K562 (cell line): ENCODE measurements at regions not wholly inside any gene's neighbourhood (a gene's known extent, or its start where the extent isn't known, plus 50 kb on each side); places are given as distances from the start of the nearest gene placed in this dataset.

Experiments used
- BCOR ChIP-seq: fragments of 450-650 bp; IDR thresholded peaks from 2 replicates; pipeline ENCODE4 v1.6.1; 2016
- CBFA2T3 ChIP-seq: fragments of 450-650 bp; IDR thresholded peaks from 2 replicates; pipeline ENCODE4 v1.6.1; 2017
- CCNT2 ChIP-seq: IDR thresholded peaks from 2 replicates; pipeline ENCODE4 v1.6.1; 2011; ENCODE audit warnings: borderline replicate concordance, low read depth, mild to moderate bottlenecking, moderate library complexity, mixed read lengths, low read length; ENCODE audit not compliant: insufficient read length; ENCODE audit errors: extremely low read depth
- DPF2 ChIP-seq: fragments of 450-650 bp; IDR thresholded peaks from 2 replicates; pipeline ENCODE4 v1.6.1; 2016
- ETV5 ChIP-seq: sonication (generic); formaldehyde crosslinking; IDR thresholded peaks from 2 replicates; pipeline ENCODE4 v1.4.0; 2020; ENCODE audit warnings: low read depth, mild to moderate bottlenecking, missing genetic modification reagents
- HCFC1 ChIP-seq: IDR thresholded peaks from 2 replicates; pipeline ENCODE4 v1.6.1; 2012; ENCODE audit warnings: low read depth, low read length, improper control_type of control experiment
- NCOR1 ChIP-seq: fragments of 450-650 bp; IDR thresholded peaks from 2 replicates; pipeline ENCODE4 v1.6.1; 2016; ENCODE audit warnings: mild to moderate bottlenecking, moderate library complexity
- RBBP5 ChIP-seq: fragments of 200-600 bp; sonication (generic); IDR thresholded peaks from 2 replicates; pipeline ENCODE4 v1.6.1; 2012; ENCODE audit warnings: borderline replicate concordance, mild to moderate bottlenecking, low read length, control low read depth, inconsistent platforms; ENCODE audit not compliant: insufficient read depth, poor library complexity, severe bottlenecking
- RBM34 ChIP-seq: fragments of 200-400 bp; formaldehyde crosslinking; IDR thresholded peaks from 2 replicates; pipeline ENCODE4 v1.6.1; 2018; ENCODE audit warnings: low read length, borderline replicate concordance; ENCODE audit not compliant: insufficient read depth
- SP2 ChIP-seq: IDR thresholded peaks from 2 replicates; pipeline ENCODE4 v1.6.1; 2011; ENCODE audit warnings: mild to moderate bottlenecking, low read depth, low read length, moderate library complexity; ENCODE audit not compliant: poor library complexity, severe bottlenecking; ENCODE audit errors: extremely low read depth
- SUPT5H ChIP-seq: fragments of 450-650 bp; IDR thresholded peaks from 2 replicates; pipeline ENCODE4 v1.6.1; 2016
- TGIF2 ChIP-seq: sonication (generic); formaldehyde crosslinking; IDR thresholded peaks from 2 replicates; pipeline ENCODE4 v1.8.1; 2022; ENCODE audit warnings: mild to moderate bottlenecking, missing genetic modification reagents, moderate library complexity
- ZBED1 ChIP-seq: IDR thresholded peaks from 2 replicates; pipeline ENCODE4 v1.6.1; 2014
- ZKSCAN3 ChIP-seq: fragments of 250-450 bp; sonication (Bioruptor Pico); IDR thresholded peaks from 2 replicates; pipeline ENCODE4 v1.4.0; 2020
- ZNF699 ChIP-seq: fragments of 250-450 bp; sonication (Bioruptor Pico); IDR thresholded peaks from 2 replicates; pipeline ENCODE4 v1.8.0; 2021; ENCODE audit warnings: mild to moderate bottlenecking, moderate library complexity; ENCODE audit not compliant: insufficient replicate concordance
- TF ChIP-seq, protein P1 (sequence below), 2 experiments: fragments of 150-350 bp in 1 of 2; IDR thresholded peaks; 2 replicates each; pipeline ENCODE4 v1.6.1; 2012 to 2016; ENCODE audit warnings: low read depth in 2 of 2, low read length in 2 of 2, mild to moderate bottlenecking in 1 of 2, moderate library complexity in 1 of 2
- TF ChIP-seq, protein P2 (sequence below), 2 experiments: IDR thresholded peaks; 2 replicates each; pipeline ENCODE4 v1.6.1; 2012; ENCODE audit warnings: improper control_type of control experiment in 2 of 2, low read depth in 2 of 2, low read length in 2 of 2, borderline replicate concordance in 1 of 2
- TF ChIP-seq, protein P3 (sequence below): fragments of 250-450 bp; sonication (Bioruptor Pico); IDR thresholded peaks from 2 replicates; pipeline ENCODE4 v1.8.0; 2021; ENCODE audit warnings: borderline replicate concordance, mild to moderate bottlenecking, moderate library complexity; ENCODE audit not compliant: poor library complexity, severe bottlenecking
- TF ChIP-seq, protein P4 (sequence below): sonication (generic); formaldehyde crosslinking; IDR thresholded peaks from 2 replicates; pipeline ENCODE4 v1.8.0; 2023; ENCODE audit warnings: mild to moderate bottlenecking, missing genetic modification reagents

DNA sequence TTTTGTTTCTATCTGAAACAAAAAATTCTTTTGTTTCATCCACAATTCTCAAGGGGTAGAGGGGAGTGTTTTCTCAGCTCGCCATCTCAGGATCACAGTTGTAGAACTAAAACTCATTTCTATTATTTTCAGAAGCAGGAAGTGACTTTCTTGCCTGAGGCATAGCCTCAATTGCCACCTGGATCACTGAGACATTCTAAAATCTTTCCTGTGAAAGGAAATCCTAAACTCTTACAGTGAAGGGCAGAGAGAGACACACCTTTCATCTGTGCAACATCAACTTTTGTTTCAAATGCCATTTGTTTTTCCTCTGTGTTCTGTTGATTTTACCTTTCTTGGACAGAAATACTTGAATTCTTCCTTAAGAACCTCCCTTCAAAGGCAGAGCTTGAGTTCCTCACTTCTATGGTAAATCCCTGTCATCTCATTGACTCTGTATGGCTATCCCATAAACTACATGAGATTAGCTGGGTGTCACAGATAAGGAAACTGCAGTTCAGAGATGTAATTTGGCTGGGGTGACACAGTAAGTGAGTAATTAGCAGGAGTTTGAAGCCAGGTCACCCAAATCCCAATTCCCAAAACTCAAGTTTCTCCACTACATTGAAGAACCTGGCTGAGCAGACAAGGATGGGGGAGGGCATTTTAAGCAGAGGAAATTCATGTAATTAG lies 224.4 kb upstream of the HTR2A start (continued):
- TF ChIP-seq, protein P1, sequence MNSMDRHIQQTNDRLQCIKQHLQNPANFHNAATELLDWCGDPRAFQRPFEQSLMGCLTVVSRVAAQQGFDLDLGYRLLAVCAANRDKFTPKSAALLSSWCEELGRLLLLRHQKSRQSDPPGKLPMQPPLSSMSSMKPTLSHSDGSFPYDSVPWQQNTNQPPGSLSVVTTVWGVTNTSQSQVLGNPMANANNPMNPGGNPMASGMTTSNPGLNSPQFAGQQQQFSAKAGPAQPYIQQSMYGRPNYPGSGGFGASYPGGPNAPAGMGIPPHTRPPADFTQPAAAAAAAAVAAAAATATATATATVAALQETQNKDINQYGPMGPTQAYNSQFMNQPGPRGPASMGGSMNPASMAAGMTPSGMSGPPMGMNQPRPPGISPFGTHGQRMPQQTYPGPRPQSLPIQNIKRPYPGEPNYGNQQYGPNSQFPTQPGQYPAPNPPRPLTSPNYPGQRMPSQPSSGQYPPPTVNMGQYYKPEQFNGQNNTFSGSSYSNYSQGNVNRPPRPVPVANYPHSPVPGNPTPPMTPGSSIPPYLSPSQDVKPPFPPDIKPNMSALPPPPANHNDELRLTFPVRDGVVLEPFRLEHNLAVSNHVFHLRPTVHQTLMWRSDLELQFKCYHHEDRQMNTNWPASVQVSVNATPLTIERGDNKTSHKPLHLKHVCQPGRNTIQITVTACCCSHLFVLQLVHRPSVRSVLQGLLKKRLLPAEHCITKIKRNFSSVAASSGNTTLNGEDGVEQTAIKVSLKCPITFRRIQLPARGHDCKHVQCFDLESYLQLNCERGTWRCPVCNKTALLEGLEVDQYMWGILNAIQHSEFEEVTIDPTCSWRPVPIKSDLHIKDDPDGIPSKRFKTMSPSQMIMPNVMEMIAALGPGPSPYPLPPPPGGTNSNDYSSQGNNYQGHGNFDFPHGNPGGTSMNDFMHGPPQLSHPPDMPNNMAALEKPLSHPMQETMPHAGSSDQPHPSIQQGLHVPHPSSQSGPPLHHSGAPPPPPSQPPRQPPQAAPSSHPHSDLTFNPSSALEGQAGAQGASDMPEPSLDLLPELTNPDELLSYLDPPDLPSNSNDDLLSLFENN (IDR thresholded peaks at IDR 0.05; ENCODE audit: low read depth in 2 of 2, low read length in 2 of 2) = 0 out of 4 replicates have a peak, but pooled peaks of 1 of the 2 experiments have one; percentile 53
- TF ChIP-seq, protein P2, sequence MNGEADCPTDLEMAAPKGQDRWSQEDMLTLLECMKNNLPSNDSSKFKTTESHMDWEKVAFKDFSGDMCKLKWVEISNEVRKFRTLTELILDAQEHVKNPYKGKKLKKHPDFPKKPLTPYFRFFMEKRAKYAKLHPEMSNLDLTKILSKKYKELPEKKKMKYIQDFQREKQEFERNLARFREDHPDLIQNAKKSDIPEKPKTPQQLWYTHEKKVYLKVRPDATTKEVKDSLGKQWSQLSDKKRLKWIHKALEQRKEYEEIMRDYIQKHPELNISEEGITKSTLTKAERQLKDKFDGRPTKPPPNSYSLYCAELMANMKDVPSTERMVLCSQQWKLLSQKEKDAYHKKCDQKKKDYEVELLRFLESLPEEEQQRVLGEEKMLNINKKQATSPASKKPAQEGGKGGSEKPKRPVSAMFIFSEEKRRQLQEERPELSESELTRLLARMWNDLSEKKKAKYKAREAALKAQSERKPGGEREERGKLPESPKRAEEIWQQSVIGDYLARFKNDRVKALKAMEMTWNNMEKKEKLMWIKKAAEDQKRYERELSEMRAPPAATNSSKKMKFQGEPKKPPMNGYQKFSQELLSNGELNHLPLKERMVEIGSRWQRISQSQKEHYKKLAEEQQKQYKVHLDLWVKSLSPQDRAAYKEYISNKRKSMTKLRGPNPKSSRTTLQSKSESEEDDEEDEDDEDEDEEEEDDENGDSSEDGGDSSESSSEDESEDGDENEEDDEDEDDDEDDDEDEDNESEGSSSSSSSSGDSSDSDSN (IDR thresholded peaks at IDR 0.05; ENCODE audit: borderline replicate concordance in 1 of 2, low read depth in 2 of 2, low read length in 2 of 2) = no peak
- TF ChIP-seq CCNT2 = peak; percentile 68
- no peak for TF ChIP-seq HCFC1
- TF ChIP-seq TGIF2 (CRISPR knock-in tag) = no peak
- TF ChIP-seq ZKSCAN3 (CRISPR knock-in tag) = no peak
- no peak for TF ChIP-seq ZBED1
- TF ChIP-seq ZNF699 (CRISPR knock-in tag) = no peak
- peak; percentile 85 for TF ChIP-seq DPF2
- TF ChIP-seq CBFA2T3 = peak; percentile 93
- no peak for TF ChIP-seq RBBP5
- TF ChIP-seq, protein P3, sequence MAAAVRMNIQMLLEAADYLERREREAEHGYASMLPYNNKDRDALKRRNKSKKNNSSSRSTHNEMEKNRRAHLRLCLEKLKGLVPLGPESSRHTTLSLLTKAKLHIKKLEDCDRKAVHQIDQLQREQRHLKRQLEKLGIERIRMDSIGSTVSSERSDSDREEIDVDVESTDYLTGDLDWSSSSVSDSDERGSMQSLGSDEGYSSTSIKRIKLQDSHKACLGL = no peak
- TF ChIP-seq ETV5 (CRISPR knock-in tag) = no peak
- TF ChIP-seq RBM34 = no peak
- TF ChIP-seq SUPT5H = no peak
- no peak for TF ChIP-seq SP2
- TF ChIP-seq, protein P4, sequence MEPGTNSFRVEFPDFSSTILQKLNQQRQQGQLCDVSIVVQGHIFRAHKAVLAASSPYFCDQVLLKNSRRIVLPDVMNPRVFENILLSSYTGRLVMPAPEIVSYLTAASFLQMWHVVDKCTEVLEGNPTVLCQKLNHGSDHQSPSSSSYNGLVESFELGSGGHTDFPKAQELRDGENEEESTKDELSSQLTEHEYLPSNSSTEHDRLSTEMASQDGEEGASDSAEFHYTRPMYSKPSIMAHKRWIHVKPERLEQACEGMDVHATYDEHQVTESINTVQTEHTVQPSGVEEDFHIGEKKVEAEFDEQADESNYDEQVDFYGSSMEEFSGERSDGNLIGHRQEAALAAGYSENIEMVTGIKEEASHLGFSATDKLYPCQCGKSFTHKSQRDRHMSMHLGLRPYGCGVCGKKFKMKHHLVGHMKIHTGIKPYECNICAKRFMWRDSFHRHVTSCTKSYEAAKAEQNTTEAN (CRISPR knock-in tag) = no peak
- TF ChIP-seq BCOR = no peak
- TF ChIP-seq NCOR1 = peak; percentile 81
